ENCODE measurements at regions not wholly inside any gene's neighbourhood (a gene's known extent, or its start where the extent isn't known, plus 50 kb on each side); places are given as distances from the start of the nearest gene placed in this dataset.
"Not testable (repeated sequence)": the region's sequence is repeated elsewhere in the genome, so short reads cannot be mapped to it uniquely, and the experiment has no call there.

- no peak for DNase-seq
Observed at GRCh38 chr14:58904776-58905175, 267.0 kb downstream of the DACT1 start.

- no peak for DNase-seq
Observed at GRCh38 chr14:58907803-58908202, 270.0 kb downstream of the DACT1 start.

GRCh38 chr14:58912287-58912686 lies 274.5 kb downstream of the DACT1 start:
- DNase-seq = no peak

- DNase-seq = no peak
Observed at GRCh38 chr14:58912799-58913432, 275.2 kb downstream of the DACT1 start.

- DNase-seq = no peak
Observed at GRCh38 chr14:58914279-58914855, 274.1 kb upstream of the DAAM1 start.

GRCh38 chr14:58915646-58916045 lies 272.8 kb upstream of the DAAM1 start:
- DNase-seq = no peak

GRCh38 chr14:58918066-58918738 lies 270.3 kb upstream of the DAAM1 start:
- no peak for DNase-seq

GRCh38 chr14:58919217-58919616 lies 269.2 kb upstream of the DAAM1 start:
- DNase-seq = no peak

- no peak for DNase-seq
Observed at GRCh38 chr14:58920230-58920629, 268.2 kb upstream of the DAAM1 start.

- not testable (repeated sequence) for DNase-seq
Observed at GRCh38 chr14:58922201-58922940, 266.1 kb upstream of the DAAM1 start.

- DNase-seq = no peak
Observed at GRCh38 chr14:58923751-58924405, 264.6 kb upstream of the DAAM1 start.

GRCh38 chr14:58941629-58942028 lies 246.8 kb upstream of the DAAM1 start:
- no peak for DNase-seq

GRCh38 chr14:58942516-58942915 lies 246.0 kb upstream of the DAAM1 start:
- DNase-seq = no peak

- DNase-seq = no peak
Observed at GRCh38 chr14:58944343-58944967, 244.0 kb upstream of the DAAM1 start.

GRCh38 chr14:58944968-58945356 lies 243.5 kb upstream of the DAAM1 start:
- DNase-seq = no peak

GRCh38 chr14:58946431-58946830 lies 242.0 kb upstream of the DAAM1 start:
- no peak for DNase-seq

- no peak for DNase-seq
Observed at GRCh38 chr14:58947156-58947555, 241.3 kb upstream of the DAAM1 start.

- DNase-seq = no peak
Observed at GRCh38 chr14:58947814-58948445, 240.5 kb upstream of the DAAM1 start.

- no peak for DNase-seq
Observed at GRCh38 chr14:58950555-58950954, 237.9 kb upstream of the DAAM1 start.

- DNase-seq = no peak
Observed at GRCh38 chr14:58951143-58951542, 237.3 kb upstream of the DAAM1 start.

- no peak for DNase-seq
Observed at GRCh38 chr14:58954052-58954451, 234.4 kb upstream of the DAAM1 start.
